GM19455 (cell line): ENCODE measurements at regions not wholly inside any gene's neighbourhood (a gene's known extent, or its start where the extent isn't known, plus 50 kb on each side); places are given as distances from the start of the nearest gene placed in this dataset.
"Not testable (repeated sequence)": the region's sequence is repeated elsewhere in the genome, so short reads cannot be mapped to it uniquely, and the experiment has no call there.

Experiments used
- ATAC-seq: cut with Tn5 transposase; IDR thresholded peaks from one replicate; pipeline ENCODE4 v1.9.1; 2021; ENCODE audit not compliant: unreplicated experiment

DNA sequence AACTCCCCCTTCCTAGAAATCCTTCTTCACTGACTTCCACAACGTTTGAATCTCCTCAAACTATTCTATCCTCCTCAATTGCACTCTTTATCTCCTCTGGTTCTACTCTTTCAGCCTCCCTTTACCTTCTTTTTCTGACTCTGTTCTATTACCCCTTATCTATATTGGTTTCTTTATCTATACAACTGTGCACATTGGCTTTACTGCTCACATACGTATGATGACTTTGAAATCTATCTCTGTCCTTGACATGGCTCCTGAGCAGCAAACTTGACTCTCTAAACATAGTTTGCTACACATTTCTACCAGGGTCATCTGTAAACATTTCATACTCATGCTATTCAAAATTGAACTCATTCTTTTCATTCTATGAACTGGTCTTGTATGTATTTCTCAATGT, 601.0 kb upstream of the LINC00305 start:
- no peak for ATAC-seq

DNA sequence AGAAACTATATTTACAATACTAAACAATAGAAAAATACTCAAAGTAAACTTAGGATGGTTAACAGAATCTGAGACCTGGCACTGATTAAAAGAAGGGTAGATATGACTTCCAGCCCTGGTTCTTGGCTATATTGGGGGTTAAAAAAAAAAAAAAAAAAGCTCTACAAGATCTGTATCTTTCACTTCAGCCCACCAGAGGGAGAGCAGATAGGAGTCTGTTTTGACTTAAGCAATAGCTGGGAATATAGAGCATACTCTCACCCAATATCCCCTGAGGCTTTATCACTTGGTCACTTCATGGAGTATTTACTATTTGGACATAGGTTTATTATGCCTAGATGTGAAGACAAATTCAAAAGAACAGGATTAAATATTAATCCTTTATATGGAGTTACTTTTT, 598.9 kb upstream of the LINC00305 start:
- no peak for ATAC-seq

DNA sequence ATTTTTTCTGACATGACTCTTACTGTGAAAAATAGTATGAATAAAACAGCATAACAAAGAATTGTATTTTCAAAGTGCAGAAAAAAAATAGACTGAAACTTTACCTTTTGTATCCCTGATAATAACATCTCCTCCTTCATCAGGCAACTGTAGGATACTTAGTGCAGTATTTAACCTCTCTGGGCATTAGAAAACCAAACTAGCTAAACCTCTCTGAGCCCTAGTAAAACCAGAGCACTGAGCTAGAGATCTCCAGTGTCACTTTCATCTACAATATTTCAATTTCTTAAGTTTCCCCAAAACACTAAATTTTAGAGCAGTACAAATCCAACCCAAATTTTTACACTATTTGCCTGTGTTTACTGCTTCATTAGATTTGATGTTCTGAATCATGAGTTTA, 594.0 kb upstream of the LINC00305 start:
- no peak for ATAC-seq

DNA sequence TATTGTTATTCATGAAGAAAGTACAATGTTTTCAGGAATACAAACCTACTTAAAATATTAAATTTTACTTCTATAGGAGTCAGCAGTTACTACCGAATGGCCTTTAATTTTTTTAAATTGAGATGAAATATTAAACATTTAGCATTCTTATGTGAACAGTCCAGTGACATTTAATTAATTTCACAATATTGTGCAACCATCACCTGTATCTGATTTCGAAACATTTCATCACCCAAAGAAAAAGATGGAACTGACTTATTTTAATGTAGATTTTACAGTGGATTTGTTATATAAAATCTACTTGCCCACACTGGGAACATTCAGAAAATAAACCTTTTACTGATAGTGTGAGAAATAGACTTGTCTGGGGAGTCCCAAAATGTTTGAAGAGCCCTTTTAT, 585.2 kb upstream of the LINC00305 start:
- ATAC-seq, result no peak

DNA sequence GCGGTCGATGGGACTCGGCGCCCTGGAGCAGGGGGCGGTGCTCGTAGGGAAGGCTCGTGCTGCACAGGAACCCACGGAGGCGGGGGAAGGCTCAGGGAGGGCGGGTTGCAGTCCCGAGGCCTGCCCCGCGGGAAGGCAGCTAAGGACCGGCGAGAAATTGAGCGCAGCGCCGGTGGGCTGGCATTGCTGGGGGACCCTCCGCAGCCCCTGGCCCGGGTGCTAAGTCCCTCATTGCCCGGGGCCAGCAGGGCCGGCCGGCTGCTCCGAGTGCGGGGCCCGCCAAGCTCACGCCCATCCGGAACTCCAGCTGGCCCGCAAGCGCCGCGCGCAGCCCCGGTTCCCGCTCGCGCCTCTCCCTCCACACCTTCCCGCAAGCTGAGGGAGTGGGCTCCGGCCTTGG, 576.8 kb upstream of the LINC00305 start:
- not testable (repeated sequence) for ATAC-seq

DNA sequence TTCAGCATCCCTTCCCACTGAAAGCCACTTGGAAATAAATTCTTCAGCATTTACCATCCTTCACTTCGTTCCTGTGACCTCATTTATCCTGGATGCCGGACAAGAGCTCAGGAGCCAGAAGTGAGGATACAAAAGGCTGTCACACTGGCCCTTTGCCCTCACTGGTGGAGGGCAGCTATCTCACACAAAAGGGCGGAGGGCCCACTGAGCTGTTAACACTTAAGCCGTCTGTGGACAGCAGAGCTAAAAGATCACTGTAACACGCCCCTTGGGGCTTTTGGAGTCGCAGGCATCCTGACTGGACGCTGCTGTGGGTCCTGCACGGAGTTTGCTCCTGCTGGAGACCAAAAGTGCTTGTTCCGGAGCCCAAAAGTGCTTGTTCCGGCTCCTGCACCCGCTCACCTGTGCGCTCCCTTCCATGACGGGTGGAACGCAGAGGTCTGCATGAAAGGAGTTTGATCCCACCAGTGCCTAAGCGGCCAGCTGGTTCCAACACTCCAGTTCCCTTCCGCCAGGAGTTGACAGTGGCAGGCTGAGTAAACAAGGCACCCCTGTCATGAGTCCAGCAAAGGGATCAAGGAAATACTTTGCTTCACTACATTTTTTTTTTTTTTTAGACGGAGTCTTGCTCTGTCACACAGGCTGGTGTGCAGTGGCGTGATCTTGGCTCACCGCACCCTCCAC, 572.0 kb upstream of the LINC00305 start:
- no peak for ATAC-seq

DNA sequence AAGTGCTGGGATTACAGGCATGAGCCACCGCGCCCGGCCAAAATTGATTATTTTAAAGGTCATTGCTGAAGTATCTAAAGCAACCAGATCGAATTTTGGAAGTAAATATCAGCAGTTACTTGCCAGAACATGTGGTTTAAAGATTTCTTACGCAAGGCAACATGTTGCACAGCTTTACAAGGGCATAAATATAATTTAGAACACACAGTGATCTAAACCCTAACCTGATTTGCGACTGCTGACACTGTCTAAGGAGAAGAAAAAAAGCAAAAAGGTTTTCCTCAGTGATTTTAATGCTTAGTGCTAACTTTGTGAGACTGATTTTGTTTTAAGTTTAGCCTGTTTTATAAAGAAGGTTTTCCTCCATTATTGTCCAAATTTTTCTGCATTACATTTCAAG, 569.9 kb upstream of the LINC00305 start:
- ATAC-seq, result no peak

DNA sequence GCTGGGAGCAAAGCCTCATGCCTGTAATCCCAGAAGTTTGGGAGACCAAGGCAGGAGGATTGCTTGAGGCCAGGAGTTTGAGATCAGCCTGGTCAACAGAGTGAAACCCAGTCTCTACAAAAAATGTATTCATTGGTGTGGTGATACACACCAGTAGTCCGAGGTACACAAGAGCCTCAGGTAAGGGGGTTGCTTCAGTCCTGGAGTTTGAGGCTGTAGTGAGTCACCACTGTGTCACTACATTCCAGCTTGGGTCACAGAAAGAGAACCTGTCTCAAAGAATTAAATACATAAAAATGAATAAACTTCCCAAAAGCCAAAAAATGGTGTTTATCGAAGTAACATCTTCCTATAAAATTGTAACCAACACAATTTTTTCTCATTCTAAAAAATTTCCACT, 568.1 kb upstream of the LINC00305 start:
- ATAC-seq, result no peak

DNA sequence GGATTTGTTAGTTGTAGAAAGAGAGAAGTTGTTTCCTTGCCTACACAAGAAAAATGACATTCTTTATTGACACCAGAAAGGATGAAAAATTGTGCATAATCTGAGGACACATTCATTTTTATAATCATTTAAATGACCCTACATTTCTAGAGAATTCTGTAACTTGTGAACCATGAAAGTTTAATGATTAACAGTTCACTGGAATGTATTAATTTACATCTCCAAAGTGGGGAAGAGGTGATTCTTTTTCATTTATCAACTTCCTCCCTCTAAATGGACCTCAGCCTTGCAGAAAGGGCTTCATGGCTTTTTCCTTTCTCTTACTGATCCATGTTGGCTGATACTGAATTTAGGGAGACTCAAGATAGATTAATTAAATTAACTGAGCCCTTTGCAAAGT, 565.2 kb upstream of the LINC00305 start:
- no peak for ATAC-seq

DNA sequence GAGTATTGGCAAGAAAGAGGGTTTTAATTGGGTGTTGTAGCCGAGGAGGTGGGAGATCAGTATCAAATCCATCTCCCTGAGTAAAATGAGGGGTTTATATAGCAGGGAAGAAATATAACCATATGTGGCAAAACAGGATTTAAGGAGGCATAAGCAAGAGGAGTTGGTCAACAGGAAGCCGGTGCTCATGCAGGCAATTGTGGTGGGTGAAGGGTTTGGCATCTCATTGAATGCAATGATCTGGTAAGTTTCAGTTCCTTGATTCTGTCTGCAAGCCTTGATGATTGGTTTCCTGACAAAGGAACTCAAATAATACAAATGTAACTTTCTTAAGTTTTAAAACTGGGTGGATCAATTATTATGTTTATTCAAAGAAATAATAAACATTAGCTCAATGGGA, 564.4 kb upstream of the LINC00305 start:
- ATAC-seq, result no peak

DNA sequence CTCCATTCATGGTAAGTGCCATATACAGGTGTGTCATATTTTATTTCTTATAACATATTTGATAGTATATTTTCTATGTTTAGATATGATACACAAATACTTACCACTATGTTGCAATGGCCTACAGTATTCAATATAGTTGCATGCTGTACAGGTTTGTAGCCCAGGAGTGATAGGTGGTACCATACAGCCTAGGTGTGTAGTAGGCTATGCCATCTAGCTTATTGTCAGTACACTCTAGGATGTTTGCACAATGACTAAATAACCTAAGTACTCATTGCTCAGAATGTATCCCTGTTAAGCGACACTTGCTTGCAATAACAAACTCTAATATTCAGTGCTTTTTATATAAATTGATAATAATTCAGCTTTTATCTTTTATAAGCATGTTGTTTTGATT, 563.1 kb upstream of the LINC00305 start:
- no peak for ATAC-seq

DNA sequence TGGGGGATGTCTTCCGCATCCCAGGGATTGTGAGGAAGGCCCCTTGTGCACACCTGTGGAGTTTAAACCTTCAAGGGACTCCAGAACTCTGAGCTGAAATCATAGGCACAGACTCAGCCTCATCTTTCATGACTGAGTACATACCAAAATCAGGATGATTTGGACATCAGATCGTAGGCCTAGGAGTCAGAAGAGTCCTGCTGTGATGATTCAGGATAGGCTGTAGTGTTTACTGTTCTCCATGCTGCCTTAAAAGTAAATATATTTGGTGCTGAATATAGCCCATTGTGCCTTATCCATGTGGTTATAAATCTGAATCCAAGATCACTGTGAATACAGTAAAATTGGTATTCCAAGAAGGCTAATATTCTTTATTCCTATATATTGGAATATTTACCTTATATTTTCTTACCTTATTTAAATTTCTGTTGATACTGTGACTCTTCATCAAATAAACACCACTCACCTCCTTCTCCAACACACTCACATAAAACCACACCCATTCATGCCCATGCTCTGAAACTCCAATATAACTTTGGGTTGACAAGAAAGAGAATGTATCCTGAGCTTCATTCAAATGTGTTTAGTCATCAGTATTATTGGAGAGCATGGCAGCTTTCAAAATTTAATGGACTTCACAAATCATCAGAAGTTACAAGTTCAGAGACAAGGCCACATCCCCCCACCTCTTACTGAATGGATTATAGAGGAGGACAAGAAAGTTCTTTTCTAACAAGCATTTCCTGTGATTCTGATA, 561.4 kb upstream of the LINC00305 start:
- ATAC-seq, result no peak

DNA sequence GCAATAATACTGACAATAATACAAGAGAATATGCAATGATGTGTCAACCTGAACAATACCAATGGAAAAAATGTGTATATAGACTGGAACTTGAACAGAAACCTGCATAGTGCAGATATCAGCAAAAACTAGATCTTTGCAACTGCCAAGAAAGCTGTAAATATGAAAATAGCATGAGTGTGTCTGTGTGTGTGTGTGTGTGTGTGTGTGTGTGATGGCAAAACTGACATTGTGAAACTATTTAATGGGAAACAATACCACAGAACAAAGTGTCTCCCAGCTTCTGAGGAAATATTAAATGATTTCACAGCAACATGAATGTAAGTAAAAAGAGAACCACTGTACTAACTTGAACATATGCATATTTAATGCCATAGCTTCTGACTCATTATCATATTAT, 558.2 kb upstream of the LINC00305 start:
- ATAC-seq, result no peak

DNA sequence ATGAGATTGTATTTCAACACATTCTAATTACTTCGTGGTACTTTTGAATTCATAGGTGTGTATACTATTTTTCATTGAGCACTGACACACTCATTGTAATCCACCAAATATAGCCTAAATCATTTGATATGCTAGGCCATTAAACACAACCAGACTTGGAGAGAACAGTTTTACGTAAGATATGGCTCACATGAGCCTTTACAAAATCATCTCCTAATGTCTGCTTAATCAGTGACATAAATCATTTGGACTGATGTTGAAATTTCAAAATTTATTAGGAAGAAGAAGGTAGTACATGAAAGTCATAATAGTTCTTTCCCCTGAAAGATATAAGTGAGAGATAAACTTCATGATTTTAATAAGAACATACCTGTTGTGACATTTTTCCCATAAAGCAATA, 550.2 kb upstream of the LINC00305 start:
- ATAC-seq, result no peak

DNA sequence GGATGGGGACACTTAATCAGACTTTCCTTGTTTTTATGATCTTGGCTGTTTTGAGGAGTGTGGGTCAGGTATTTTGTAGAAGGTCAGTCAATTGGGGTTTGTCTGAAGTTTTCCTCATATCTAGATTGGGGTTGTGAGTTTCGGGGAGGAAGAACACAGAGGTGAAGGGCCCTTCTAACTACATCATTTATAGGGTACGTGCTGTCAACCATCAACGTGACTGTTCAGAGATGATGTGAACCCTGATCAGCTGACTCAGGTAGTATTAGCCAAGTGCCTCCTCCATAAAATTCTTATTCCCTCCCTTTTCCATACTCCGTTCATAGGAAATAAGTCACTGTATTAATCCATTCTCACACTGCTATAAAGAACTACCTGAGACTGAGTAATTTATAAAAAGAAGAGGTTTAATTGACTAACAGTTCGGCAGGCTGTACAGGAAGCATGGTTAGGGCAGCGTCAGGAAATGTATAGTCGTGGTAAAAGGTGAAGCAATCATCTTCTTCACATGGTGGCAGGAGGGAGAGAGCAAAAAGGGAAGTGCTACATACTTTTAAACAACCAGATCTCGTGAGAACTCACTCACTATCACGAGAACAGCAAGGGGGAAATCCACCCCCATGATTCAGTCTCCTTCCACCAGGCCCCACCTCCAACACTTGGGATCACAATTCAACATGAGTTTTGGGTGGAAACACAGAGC, 547.1 kb upstream of the LINC00305 start:
- ATAC-seq, result no peak

DNA sequence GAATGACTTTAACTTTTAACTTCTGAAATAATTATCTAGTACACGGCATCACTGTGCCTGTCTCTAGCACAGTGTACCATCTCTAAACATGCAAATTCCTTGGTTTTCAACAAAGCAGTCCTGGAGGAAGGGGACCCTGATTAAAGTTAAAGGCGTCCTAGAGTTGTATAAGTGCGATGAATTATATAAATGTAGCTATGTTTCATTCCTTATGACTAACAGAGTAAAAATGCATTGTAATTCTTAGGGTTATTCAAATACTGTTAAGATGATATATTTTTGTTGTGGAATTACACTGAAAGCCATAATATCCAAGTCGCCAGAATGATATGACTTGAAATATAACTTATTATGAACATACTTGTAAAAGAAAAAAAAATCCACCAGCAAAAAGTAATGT, 544.9 kb upstream of the LINC00305 start:
- no peak for ATAC-seq

DNA sequence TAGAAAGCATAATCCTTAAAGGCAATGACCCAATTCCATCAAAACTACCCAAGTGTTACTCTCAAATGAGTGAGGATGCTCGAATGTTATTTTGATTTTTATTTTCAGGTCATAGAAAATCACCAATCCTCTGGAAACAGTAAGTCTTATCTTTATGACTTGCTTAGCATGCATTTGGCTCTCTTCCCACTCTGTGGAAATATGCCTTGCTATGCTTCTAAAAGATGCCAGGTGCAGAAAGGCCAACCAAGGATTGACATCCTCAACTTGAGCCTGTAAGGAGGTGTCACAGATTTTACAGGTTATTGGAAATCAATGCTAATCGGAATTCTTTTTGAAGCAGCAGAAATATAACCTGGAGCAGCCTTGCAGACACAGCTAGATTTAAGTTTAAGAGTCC, 543.9 kb upstream of the LINC00305 start:
- no peak for ATAC-seq

DNA sequence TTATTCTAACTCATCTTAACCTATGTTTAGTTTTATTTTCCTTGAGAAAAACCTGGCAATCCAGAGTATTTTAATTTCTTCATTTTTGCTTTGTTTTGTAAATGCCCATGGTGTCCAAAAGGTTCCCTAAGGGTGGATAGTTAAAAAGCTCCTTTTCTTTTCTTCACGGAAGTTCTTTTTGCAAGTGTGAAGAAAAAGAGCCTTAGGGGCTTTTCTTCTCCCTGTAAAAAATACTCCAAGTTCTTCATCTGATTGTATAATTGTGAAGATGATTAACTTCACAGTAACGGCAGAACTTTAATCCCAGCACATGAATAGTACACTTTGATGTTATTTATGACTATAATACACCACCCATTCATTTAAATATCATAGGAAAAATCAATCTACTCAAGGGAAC, 530.2 kb upstream of the LINC00305 start:
- ATAC-seq, result no peak

DNA sequence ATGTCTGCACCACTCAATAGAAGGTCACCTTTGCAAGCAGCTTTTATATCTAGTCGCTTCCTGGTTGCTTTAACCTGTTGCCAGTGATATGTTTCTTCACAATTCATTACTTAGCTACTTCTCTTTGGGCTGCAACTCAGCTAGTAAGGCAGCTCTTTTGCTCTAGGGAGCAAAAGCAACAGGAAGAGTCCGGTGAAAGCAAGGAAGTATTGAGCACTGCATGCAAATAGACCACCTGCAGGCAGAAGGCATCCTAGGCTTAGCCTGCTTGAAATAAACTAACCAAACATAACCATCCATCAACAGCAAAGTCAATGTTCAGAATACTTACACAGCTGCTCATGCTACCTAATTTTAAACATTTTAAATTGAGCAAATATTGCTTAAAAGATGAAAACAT, 529.2 kb upstream of the LINC00305 start:
- no peak for ATAC-seq

DNA sequence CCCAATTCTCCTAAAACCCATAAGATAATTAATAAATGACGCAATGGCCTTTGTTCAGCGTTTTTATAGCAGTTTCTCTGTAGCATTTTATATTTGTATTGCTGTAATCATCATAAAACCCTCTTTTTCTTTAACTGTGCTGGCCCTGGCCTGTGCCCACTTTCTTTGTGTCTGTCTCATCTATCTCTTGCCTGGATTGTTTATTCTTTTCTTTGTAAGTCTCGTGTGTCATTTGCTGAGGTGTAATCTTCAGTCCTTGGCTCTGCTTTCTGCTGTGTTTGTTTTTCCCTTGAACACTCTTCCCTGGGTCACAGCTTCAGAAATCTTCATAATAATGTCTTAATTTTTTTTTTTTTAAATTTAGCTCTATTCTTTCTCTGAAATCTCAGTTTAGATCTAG, 525.8 kb upstream of the LINC00305 start:
- ATAC-seq, result no peak

DNA sequence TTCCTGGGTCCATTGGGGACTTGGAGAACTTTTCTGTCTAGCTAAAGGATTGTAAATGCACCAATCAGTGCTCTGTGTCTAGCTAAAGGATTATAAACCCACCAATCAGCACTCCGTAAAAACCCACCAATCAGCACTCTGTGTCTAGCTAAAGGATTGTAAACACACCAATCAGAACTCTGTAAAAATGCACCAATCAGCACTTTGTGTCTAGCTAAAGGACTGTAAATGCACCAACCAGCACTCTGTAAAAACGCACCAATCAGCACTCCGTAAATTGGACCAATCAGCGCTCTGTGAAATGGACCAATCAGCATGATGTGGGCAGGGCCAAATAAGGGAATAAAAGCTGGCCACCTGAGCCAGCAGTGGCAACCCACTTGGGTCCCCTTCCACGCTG, 522.4 kb upstream of the LINC00305 start:
- not testable (repeated sequence) for ATAC-seq

DNA sequence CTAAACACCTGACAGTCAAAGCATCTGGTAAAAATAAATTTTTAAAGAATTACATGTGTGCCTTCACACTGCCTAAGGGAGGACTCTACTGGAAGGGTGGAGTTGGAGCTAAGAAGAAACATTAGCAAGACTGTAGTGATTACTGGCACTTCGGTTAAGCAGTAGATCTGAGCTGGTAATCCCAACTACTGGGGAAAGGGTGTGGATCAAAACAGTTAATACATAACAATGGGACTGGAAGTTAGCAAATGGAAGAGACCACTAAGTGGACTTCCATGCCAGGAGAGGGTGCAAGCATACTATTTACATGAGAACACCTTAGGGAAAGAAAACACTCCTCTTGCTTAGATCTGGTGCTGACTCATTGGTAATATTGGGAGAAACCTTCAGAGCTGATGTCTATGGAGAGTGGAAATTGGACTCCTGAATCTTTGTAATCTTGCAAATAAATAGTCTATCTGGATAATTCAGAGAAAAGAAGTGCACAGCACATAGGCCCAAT, 519.6 kb upstream of the LINC00305 start:
- ATAC-seq, result no peak
